ENCODE measurements at regions not wholly inside any gene's neighbourhood (a gene's known extent, or its start where the extent isn't known, plus 50 kb on each side); places are given as distances from the start of the nearest gene placed in this dataset.
A peak's percentile ranks its signal among the peaks of the same experiment; 100 is the strongest.
"Not testable (repeated sequence)": the region's sequence is repeated elsewhere in the genome, so short reads cannot be mapped to it uniquely, and the experiment has no call there.

DNA sequence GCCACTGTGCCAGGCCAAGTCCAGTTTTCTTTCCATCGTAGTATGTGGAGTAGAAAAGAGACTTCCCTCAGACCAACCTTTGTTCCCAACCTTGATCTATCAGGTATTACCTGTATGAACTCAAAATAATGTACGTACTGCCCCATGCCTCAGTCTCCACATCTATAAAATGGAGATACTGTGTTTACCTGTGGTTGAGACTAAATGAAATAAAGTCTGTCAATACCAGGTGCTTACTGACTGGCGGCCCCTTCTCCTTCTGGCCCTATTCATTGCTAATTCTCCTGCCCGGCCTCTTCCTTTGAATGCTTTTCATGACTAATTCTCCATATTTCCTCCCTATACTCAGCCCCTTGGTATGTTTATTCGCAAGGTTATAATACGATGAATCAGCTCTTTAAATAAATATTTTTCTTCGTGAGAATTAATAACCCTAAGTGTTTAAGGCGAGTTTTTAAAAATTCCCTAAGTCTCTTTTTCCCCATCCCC lies 89.6 kb upstream of the BASP1 start:
- TF ChIP-seq, protein P1, sequence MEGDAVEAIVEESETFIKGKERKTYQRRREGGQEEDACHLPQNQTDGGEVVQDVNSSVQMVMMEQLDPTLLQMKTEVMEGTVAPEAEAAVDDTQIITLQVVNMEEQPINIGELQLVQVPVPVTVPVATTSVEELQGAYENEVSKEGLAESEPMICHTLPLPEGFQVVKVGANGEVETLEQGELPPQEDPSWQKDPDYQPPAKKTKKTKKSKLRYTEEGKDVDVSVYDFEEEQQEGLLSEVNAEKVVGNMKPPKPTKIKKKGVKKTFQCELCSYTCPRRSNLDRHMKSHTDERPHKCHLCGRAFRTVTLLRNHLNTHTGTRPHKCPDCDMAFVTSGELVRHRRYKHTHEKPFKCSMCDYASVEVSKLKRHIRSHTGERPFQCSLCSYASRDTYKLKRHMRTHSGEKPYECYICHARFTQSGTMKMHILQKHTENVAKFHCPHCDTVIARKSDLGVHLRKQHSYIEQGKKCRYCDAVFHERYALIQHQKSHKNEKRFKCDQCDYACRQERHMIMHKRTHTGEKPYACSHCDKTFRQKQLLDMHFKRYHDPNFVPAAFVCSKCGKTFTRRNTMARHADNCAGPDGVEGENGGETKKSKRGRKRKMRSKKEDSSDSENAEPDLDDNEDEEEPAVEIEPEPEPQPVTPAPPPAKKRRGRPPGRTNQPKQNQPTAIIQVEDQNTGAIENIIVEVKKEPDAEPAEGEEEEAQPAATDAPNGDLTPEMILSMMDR (IDR thresholded peaks at IDR 0.05; ENCODE audit: low read length, missing control alignments): no peak
- no peak overlapping the region for H3K4me3 ChIP-seq (replicated peaks; ENCODE audit: low read depth, low read length)
- DNase-seq (ENCODE audit: low read depth): peak; percentile 80

DNA sequence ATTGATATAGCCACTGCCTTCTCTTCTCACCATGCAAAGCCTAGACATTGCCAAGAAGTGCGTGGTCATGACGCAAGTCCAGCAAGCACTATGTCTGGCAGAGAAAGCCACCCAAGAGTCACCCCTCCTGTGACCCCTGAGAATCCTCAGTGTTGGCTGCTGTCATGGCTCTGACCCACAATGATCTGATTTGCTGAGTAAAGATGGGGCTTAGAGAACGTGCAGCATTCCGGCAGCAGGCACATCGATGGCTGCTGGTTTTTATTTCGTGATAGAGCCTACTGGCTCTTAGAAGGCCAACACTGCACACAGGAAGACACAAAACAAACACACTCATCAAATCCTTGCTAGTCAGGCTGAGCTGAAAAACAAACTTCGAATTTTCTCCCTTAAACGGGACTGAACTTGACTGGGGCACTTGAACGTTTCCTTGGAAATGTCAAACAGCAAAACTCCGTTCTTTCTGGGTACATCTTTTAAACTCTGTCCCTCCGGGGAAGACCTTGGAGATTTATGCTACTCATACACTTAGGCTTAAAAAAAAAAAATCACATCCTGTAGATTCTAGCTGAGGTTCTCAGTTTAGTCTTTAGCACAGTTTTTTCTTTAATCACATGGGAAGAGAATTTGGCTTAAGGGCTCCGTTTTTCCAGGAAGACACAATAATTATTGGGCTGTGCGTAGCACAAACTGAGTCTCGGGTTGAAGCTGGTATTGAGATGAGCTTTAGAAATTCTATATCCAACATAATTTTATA lies 88.2 kb upstream of the BASP1 start:
- TF ChIP-seq, protein P1 (IDR thresholded peaks at IDR 0.05; ENCODE audit: low read length, missing control alignments): no peak
- DNase-seq (ENCODE audit: low read depth): peak; percentile 20
- no peak overlapping the region for H3K4me3 ChIP-seq (replicated peaks; ENCODE audit: low read depth, low read length)

DNA sequence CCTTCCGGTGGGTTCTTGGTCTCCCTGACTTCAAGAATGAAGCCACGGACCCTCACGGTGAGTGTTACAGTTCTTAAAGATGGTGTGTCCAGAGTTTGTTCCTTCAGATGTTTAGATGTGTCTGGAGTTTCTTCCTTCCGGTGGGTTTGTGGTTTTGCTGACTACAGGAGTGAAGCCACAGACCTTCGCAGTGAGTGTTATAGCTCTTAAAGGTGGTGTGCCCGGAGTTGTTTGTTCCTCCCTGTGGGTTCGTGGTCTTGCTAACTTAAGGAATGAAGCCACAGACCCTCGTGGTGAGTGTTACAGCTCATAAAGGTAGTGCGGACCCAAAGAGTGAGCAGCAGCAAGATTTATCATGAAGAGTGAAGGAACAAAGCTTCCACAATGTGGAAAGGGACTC lies 87.1 kb upstream of the BASP1 start:
- DNase-seq (ENCODE audit: low read depth); H3K4me3 ChIP-seq (replicated peaks; ENCODE audit: low read depth, low read length): not testable (repeated sequence)

DNA sequence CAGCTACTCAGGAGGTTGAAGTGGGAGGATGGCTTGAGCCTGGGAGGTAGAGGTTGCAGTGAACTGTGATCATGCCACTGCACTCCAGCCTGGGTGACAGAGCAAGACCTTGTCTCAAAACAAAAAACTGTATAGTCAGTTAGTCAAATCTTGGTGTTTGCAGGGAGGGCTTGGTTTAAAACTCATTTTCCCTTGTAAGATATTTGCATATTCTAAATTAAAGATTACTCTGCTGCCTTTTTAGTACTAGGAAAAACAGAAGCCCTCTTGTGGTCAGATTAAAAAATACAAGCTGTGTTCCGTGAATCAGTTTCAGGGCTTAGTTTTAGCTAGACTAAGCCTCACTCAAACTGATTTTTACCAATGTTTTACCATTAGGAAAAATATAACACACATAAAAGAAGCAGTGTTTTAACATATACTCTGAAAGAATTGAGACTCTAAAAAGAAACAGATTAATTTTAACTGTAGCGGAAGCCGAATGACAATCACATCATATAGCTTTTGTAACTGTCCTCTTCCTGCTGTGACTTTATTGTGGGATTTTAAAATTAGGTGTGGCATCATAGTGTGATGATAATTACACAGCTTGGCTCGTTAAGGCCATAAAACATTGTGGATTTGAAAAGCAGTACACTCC lies 84.9 kb upstream of the BASP1 start:
- TF ChIP-seq, protein P1 (IDR thresholded peaks at IDR 0.05; ENCODE audit: low read length, missing control alignments): peak; percentile 63
- H3K4me3 ChIP-seq (replicated peaks; ENCODE audit: low read depth, low read length): no peak overlapping the region
- DNase-seq (ENCODE audit: low read depth): peak; percentile 67

DNA sequence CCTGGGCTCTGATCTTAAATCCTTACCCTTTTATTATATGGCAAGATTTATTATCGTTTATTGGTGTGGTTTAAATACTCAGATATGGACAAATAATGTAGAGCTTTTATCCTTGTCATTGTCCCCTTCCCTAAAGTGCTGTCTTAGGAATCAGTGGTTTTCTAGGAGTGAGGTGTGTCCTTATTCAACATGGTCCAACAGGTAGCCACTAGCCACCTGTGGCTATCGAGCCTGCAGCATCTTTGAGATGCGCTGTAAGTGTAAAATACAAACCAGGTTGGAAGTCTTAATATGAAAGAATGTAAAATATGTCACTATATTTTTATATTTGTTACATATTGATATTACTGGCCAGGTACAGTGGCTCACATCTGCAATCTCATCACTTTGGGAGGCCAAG lies 82.4 kb upstream of the BASP1 start:
- TF ChIP-seq, protein P1 (IDR thresholded peaks at IDR 0.05; ENCODE audit: low read length, missing control alignments): no peak

DNA sequence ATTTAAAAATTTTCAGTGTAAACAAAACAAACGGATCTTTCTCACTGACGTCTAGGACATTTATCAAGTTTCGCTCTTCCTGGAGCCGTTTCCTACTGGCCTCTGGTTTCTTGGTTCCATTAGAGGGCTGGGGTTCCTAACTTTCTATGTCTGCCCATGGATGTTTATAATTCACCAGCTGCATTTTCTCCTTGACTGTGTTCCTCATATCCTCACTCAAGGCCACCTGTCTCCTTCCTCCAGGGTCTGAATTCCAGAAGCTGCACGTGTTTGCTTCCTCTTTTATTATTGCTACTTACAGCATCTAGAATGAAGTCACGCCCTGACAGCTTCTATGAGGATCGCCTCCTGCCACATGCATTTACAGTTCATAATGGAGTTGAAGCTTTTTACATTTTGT lies 74.1 kb upstream of the BASP1 start:
- no peak for DNase-seq (ENCODE audit: low read depth)
- no peak overlapping the region for H3K4me3 ChIP-seq (replicated peaks; ENCODE audit: low read depth, low read length)
- TF ChIP-seq, protein P1 (IDR thresholded peaks at IDR 0.05; ENCODE audit: low read length, missing control alignments): no peak

More for the DNA sequence above, 82.4 kb upstream of the BASP1 start:
- H3K4me3 ChIP-seq (replicated peaks; ENCODE audit: low read depth, low read length): no peak overlapping the region
- no peak for DNase-seq (ENCODE audit: low read depth)

DNA sequence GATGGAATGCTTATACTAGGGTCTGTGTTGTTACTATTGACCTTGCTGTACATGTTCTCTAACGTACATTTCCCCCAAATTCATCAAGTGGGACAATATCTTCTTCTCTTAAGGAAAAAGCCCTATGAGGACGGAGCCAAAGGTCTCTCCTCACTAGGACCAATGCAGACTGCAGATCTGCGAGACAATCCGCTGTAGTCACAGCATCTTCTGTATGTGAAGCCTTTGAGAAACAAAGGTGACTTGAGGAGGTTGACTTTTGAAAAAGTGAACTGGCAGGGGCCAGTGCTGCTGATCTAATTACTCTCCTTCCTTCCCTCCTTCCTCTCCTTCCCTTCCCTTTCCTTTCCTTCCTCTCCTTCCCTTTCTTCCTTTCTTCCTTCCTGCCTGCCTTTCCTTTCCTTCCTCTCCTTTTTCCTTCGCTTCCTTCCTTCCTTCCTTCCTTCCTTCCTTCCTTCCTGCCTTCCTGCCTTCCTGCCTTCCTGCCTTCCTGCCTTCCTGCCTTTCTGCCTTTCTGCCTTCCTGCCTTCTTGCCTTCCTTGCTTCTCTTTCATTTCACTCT lies 71.1 kb upstream of the BASP1 start:
- TF ChIP-seq, protein P1 (IDR thresholded peaks at IDR 0.05; ENCODE audit: low read length, missing control alignments): no peak
- H3K4me3 ChIP-seq (replicated peaks; ENCODE audit: low read depth, low read length): no peak overlapping the region
- DNase-seq (ENCODE audit: low read depth): no peak

All from fibroblast of pulmonary artery (primary cell).